GM12875 (cell line): ENCODE measurements at regions not wholly inside any gene's neighbourhood (a gene's known extent, or its start where the extent isn't known, plus 50 kb on each side); places are given as distances from the start of the nearest gene placed in this dataset.

ENCODE experiments used
- H3K4me3 ChIP-seq: one replicate; pipeline ENCODE4 v1.5.1; 2011; ENCODE audit warnings: low read depth, low read length, control low read depth
- CTCF ChIP-seq: IDR thresholded peaks from 2 replicates; pipeline ENCODE4 v1.5.1; 2011; ENCODE audit warnings: low read depth, mild to moderate bottlenecking, control low read depth, inconsistent platforms, low read length, moderate library complexity, borderline replicate concordance; ENCODE audit not compliant: insufficient read depth

- H3K4me3 ChIP-seq = no peak overlapping the region
- no peak for TF ChIP-seq CTCF
Observed at GRCh38 chr16:87185983-87186382, 131.2 kb downstream of the C16orf95 start.

DNA sequence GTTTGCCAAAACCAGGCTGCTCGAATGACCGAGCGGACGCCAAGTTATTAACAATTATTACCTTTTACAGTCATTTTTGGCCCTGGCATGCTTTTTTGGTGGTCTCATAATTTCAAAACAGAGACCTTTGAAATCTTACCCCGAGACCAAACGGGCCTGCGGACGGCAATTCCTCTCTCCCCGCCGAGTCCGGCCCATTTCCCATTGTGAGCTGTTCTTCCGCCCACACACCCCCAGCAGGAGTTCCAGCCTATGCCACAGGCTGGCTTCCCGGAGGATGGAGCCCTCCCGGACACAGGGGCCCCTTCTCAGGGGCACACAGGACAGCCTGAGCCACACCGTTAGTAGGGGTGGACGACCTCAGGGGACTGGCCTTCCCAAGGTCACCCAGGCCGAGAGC lies 130.7 kb downstream of the C16orf95 start:
- no peak overlapping the region for H3K4me3 ChIP-seq
- no peak for TF ChIP-seq CTCF

DNA sequence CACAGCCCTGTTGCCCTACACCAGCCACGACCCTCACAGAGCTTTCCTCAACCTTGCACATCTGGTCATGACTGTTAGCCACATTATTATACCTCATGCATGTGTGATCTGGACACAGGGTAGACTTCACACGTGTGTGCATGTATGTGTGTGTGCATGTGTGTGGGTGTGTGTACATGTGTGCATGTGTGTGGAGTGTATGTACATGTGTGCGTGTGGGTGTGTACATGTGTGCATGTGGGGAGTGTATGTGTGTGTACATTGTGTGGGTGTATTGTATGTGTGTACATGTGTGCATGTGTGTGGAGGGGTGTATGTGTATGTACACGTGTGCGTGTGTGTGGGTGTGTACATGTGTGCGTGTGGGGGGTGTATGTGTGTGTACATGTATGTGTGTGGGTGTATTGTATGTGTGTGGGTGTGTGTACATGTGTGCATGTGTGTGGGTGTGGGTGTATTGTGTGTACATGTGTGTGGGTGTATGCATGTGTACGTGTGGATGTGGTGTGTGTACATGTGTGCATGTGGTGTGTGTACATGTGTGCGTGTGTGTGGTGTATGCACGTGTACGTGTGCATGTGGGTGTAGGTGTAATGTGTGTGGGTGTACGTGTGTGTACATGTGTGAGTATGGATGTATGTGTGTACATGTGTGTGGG lies 130.2 kb downstream of the C16orf95 start:
- TF ChIP-seq CTCF = no peak

GRCh38 chr16:87188104-87188503 lies 129.1 kb downstream of the C16orf95 start:
- TF ChIP-seq CTCF = no peak

More for the DNA sequence above, 130.2 kb downstream of the C16orf95 start:
- H3K4me3 ChIP-seq = no peak overlapping the region

GRCh38 chr16:87189426-87189825 lies 127.8 kb downstream of the C16orf95 start:
- no peak for TF ChIP-seq CTCF
- H3K4me3 ChIP-seq = no peak overlapping the region

More at GRCh38 chr16:87188104-87188503, 129.1 kb downstream of the C16orf95 start:
- no peak overlapping the region for H3K4me3 ChIP-seq

- H3K4me3 ChIP-seq = no peak overlapping the region
- TF ChIP-seq CTCF = no peak
Observed at GRCh38 chr16:87190288-87191230, 126.6 kb downstream of the C16orf95 start.

DNA sequence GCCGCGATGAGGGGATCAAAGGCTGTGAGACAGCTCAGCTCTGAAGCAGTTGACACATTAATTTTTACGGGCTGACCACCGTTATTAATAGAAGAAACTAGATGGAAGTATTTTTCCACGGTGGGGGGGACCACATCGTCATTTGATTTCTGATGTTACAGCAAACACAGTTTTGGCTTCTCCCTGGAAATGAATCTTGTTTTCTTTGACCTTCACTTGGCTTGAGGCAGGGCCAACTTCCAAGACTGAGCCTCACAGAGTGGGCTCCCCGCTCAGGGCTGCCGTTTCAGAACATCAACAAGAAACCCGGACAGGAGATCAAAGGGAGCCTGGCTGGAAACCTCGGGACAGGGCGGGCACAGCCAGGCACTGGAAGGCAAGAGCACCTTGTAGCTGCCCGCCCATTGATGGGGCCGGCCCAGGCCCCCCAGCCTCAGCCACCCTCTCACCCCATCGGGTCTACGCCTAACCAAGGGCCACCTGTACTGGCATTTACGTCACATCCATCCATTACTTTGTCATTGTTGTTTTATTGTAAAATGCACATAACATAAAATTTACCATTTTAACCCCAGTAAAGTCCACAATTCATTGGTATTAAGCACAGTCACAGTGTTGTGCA lies 124.6 kb downstream of the C16orf95 start:
- H3K4me3 ChIP-seq = no peak overlapping the region
- TF ChIP-seq CTCF = no peak
